ENCODE measurements at regions not wholly inside any gene's neighbourhood (a gene's known extent, or its start where the extent isn't known, plus 50 kb on each side); places are given as distances from the start of the nearest gene placed in this dataset.

- no peaks in the 10 kb centered on the region for H3K27me3 ChIP-seq (ENCODE audit: control insufficient read depth, insufficient read depth, low read length)
- H2AFZ ChIP-seq (ENCODE audit: low read length), result no peak overlapping the region
- TF ChIP-seq EZH2 (IDR thresholded peaks at IDR 0.05; ENCODE audit: low read length, missing control alignments), result no peak
- TF ChIP-seq CTCF (conservative IDR thresholded peaks at IDR 0.05 in 1 of 2, IDR thresholded peaks at IDR 0.05 in 1 of 2; ENCODE audit: low read depth in 1 of 2, low read length in 2 of 2), result no peak
- no peak overlapping the region for H3K4me2 ChIP-seq (ENCODE audit: extremely low read depth, insufficient read depth, low read length)
- no peaks in the 10 kb centered on the region for H3K9me3 ChIP-seq (ENCODE audit: control insufficient read depth, insufficient read depth, low read depth, low read length)
- peak; percentile 13 to 93 for DNase-seq (ENCODE audit: low read depth in 2 of 2)
- no peak overlapping the region for H3K4me3 ChIP-seq (replicated peaks in 1 of 4; ENCODE audit: control extremely low read depth in 1 of 4, insufficient read depth in 1 of 4, low read depth in 3 of 4, low read length in 4 of 4)
- no peaks in the 10 kb centered on the region for H3K4me1 ChIP-seq (ENCODE audit: control insufficient read depth, extremely low read depth, insufficient read depth, low read length)
- no peaks in the 10 kb centered on the region for H3K36me3 ChIP-seq (ENCODE audit: control insufficient read depth, insufficient read depth, low read length)
- H3K9ac ChIP-seq (ENCODE audit: insufficient read depth, low read length), result no peak overlapping the region
- H3K79me2 ChIP-seq (ENCODE audit: control insufficient read depth, insufficient read depth, low read length), result no peaks in the 10 kb centered on the region
- H3K27ac ChIP-seq (ENCODE audit: insufficient read depth, low read length), result no peak overlapping the region
- no peaks in the 10 kb centered on the region for H4K20me1 ChIP-seq (ENCODE audit: control insufficient read depth, extremely low read depth, insufficient read depth, low read length)
These were observed 211.2 kb downstream of the COX18 start for GRCh38 chr4:72858328-72858727.

- H3K79me2 ChIP-seq (ENCODE audit: control insufficient read depth, insufficient read depth, low read length), result no peaks in the 10 kb centered on the region
- H3K36me3 ChIP-seq (ENCODE audit: control insufficient read depth, insufficient read depth, low read length), result no peaks in the 10 kb centered on the region
- H3K27ac ChIP-seq (ENCODE audit: insufficient read depth, low read length), result no peak overlapping the region
- no peaks in the 10 kb centered on the region for H3K27me3 ChIP-seq (ENCODE audit: control insufficient read depth, insufficient read depth, low read length)
- H3K9me3 ChIP-seq (ENCODE audit: control insufficient read depth, insufficient read depth, low read depth, low read length), result no peaks in the 10 kb centered on the region
- no peaks in the 10 kb centered on the region for H3K4me1 ChIP-seq (ENCODE audit: control insufficient read depth, extremely low read depth, insufficient read depth, low read length)
- H2AFZ ChIP-seq (ENCODE audit: low read length), result no peak overlapping the region
- no peak overlapping the region for H3K4me2 ChIP-seq (ENCODE audit: extremely low read depth, insufficient read depth, low read length)
- no peak for TF ChIP-seq EZH2 (IDR thresholded peaks at IDR 0.05; ENCODE audit: low read length, missing control alignments)
- no peak for TF ChIP-seq CTCF (conservative IDR thresholded peaks at IDR 0.05 in 1 of 2, IDR thresholded peaks at IDR 0.05 in 1 of 2; ENCODE audit: low read depth in 1 of 2, low read length in 2 of 2)
- H4K20me1 ChIP-seq (ENCODE audit: control insufficient read depth, extremely low read depth, insufficient read depth, low read length), result no peaks in the 10 kb centered on the region
- DNase-seq (ENCODE audit: low read depth in 2 of 2), result peak in 1 of 2 donors; percentile 49
- no peak overlapping the region for H3K4me3 ChIP-seq (replicated peaks in 1 of 4; ENCODE audit: control extremely low read depth in 1 of 4, insufficient read depth in 1 of 4, low read depth in 3 of 4, low read length in 4 of 4)
- H3K9ac ChIP-seq (ENCODE audit: insufficient read depth, low read length), result no peak overlapping the region
These were observed 211.7 kb downstream of the COX18 start for GRCh38 chr4:72857787-72858186.

- H3K4me2 ChIP-seq (ENCODE audit: extremely low read depth, insufficient read depth, low read length), result no peak overlapping the region
- TF ChIP-seq EZH2 (IDR thresholded peaks at IDR 0.05; ENCODE audit: low read length, missing control alignments), result no peak
- TF ChIP-seq CTCF (conservative IDR thresholded peaks at IDR 0.05 in 1 of 2, IDR thresholded peaks at IDR 0.05 in 1 of 2; ENCODE audit: low read depth in 1 of 2, low read length in 2 of 2), result no peak
- H3K36me3 ChIP-seq (ENCODE audit: control insufficient read depth, insufficient read depth, low read length), result no peaks in the 10 kb centered on the region
- H3K9me3 ChIP-seq (ENCODE audit: control insufficient read depth, insufficient read depth, low read depth, low read length), result no peaks in the 10 kb centered on the region
- H3K79me2 ChIP-seq (ENCODE audit: control insufficient read depth, insufficient read depth, low read length), result no peaks in the 10 kb centered on the region
- no peak overlapping the region for H3K4me3 ChIP-seq (replicated peaks in 1 of 4; ENCODE audit: control extremely low read depth in 1 of 4, insufficient read depth in 1 of 4, low read depth in 3 of 4, low read length in 4 of 4)
- DNase-seq (ENCODE audit: low read depth in 2 of 2), result peak in 1 of 2 donors; percentile 22
- no peak overlapping the region for H2AFZ ChIP-seq (ENCODE audit: low read length)
- H3K27me3 ChIP-seq (ENCODE audit: control insufficient read depth, insufficient read depth, low read length), result no peaks in the 10 kb centered on the region
- no peaks in the 10 kb centered on the region for H3K4me1 ChIP-seq (ENCODE audit: control insufficient read depth, extremely low read depth, insufficient read depth, low read length)
- no peaks in the 10 kb centered on the region for H4K20me1 ChIP-seq (ENCODE audit: control insufficient read depth, extremely low read depth, insufficient read depth, low read length)
- no peak overlapping the region for H3K27ac ChIP-seq (ENCODE audit: insufficient read depth, low read length)
- no peak overlapping the region for H3K9ac ChIP-seq (ENCODE audit: insufficient read depth, low read length)
These were observed 212.3 kb downstream of the COX18 start for GRCh38 chr4:72857216-72857615.
